ENCODE measurements at regions not wholly inside any gene's neighbourhood (a gene's known extent, or its start where the extent isn't known, plus 50 kb on each side); places are given as distances from the start of the nearest gene placed in this dataset.

- no peaks in the 10 kb centered on the region for H3K4me1 ChIP-seq (replicated peaks in 1 of 4; ENCODE audit: control insufficient read depth in 3 of 4, insufficient read depth in 4 of 4, low read length in 3 of 4)
- no peak overlapping the region for H3K18ac ChIP-seq (ENCODE audit: extremely low read depth, low read length)
- no peak overlapping the region for H3K56ac ChIP-seq (replicated peaks; ENCODE audit: insufficient read length, low read depth, low read length)
- H3K79me2 ChIP-seq (ENCODE audit: control insufficient read depth in 1 of 2, insufficient read depth in 2 of 2, low read length in 2 of 2): no peaks in the 10 kb centered on the region
- H4K91ac ChIP-seq (replicated peaks; ENCODE audit: insufficient read length, low read length): no peak overlapping the region
- H3K9ac ChIP-seq (replicated peaks in 1 of 4; ENCODE audit: extremely low read depth in 1 of 4, low read depth in 3 of 4, low read length in 3 of 4): no peak overlapping the region
- H3K36me3 ChIP-seq (ENCODE audit: control insufficient read depth in 2 of 4, insufficient read depth in 4 of 4, low read length in 3 of 4): no peaks in the 10 kb centered on the region
- 80% methylated on average over 5 of the region's 5 CpGs; no CpG with 5 or more reads in 1 of the 2 experiments for WGBS, 2 experiments (ENCODE audit: extremely low coverage in 1 of 2, insufficient coverage in 1 of 2, insufficient read length in 1 of 2, insufficient replicate concordance in 2 of 2, low coverage in 1 of 2, low lambda C conversion rate in 2 of 2, missing lambda C conversion rate in 1 of 2)
- CTCF ChIA-PET (ENCODE audit: partially characterized antibody): interaction anchor here (0.8 kb wide), 1 partner anchor 286 kb away, joined by 3 read pairs; no protein-coding TSS in a partner anchor
- H4K8ac ChIP-seq (ENCODE audit: extremely low read depth, insufficient read depth, low read length): no peak overlapping the region
- H3K4me2 ChIP-seq (ENCODE audit: insufficient read depth in 1 of 2, low read depth in 2 of 2, low read length in 2 of 2): no peak overlapping the region
- DNase-seq (ENCODE audit: low read depth in 1 of 2, low spot score in 2 of 2) (no peak), FAIRE-seq (no peak)
- no peak overlapping the region for H2BK20ac ChIP-seq (ENCODE audit: low read length)
- no peak overlapping the region for H4K5ac ChIP-seq (ENCODE audit: insufficient read length, low read depth, low read length)
- H3K27me3 ChIP-seq (replicated peaks in 1 of 4; ENCODE audit: control insufficient read depth in 3 of 4, extremely low read depth in 1 of 4, insufficient read depth in 3 of 4, low read length in 3 of 4): no peaks in the 10 kb centered on the region
- no peak overlapping the region for H2BK120ac ChIP-seq (replicated peaks; ENCODE audit: low read depth, low read length)
- no peak overlapping the region for H2BK15ac ChIP-seq (ENCODE audit: low read length)
- H3K79me1 ChIP-seq (ENCODE audit: low read depth, low read length): no peaks in the 10 kb centered on the region
- no peaks in the 10 kb centered on the region for H3K23me2 ChIP-seq (ENCODE audit: low read depth, low read length)
- H2BK12ac ChIP-seq (ENCODE audit: low read depth, low read length): no peak overlapping the region
- no peak overlapping the region for H3K4ac ChIP-seq (replicated peaks; ENCODE audit: insufficient read length, low read depth, low read length)
- no peak overlapping the region for H3K23ac ChIP-seq (ENCODE audit: insufficient read length)
- no peak overlapping the region for H2AK5ac ChIP-seq (ENCODE audit: low read depth, low read length)
- H3K27ac ChIP-seq (ENCODE audit: low read depth, low read length): no peak overlapping the region
- no peak overlapping the region for H2BK5ac ChIP-seq (ENCODE audit: low read depth, low read length)
- POLR2A ChIA-PET (ENCODE audit: partially characterized antibody): no interaction called here
- no peak overlapping the region for H2AFZ ChIP-seq (ENCODE audit: low read length)
- H3K9me3 ChIP-seq (ENCODE audit: insufficient read depth in 2 of 2, low read depth in 1 of 2, low read length in 1 of 2): 0 out of 4 replicates have a peak, but pooled peaks cover 2 to 3% of the 10 kb centered on the region in 2 experiments
- no peak overlapping the region for H3K14ac ChIP-seq (ENCODE audit: insufficient read length)
- no peak overlapping the region for H3K4me3 ChIP-seq (ENCODE audit: extremely low read depth in 1 of 4, insufficient read depth in 2 of 4, low read depth in 3 of 4, low read length in 4 of 4)
- H4K20me1 ChIP-seq (replicated peaks in 1 of 2; ENCODE audit: control insufficient read depth in 1 of 2, insufficient read depth in 2 of 2, low read length in 2 of 2): no peaks in the 10 kb centered on the region
- TF ChIP-seq POU5F1 (IDR thresholded peaks at IDR 0.05; ENCODE audit: low read depth, low read length): no peak
These were observed 140.9 kb upstream of the KLF3 start for GRCh38 chr4:38523054-38523453.
